Renal pelvis (tissue), 1 donor: ENCODE measurements at regions not wholly inside any gene's neighbourhood (a gene's known extent, or its start where the extent isn't known, plus 50 kb on each side); places are given as distances from the start of the nearest gene placed in this dataset.

Source experiments
- DNase-seq: peaks from one replicate; pipeline ENCODE4 v3.0.0-alpha.2; 2013

GRCh38 chr1:119308130-119308700, 60.4 kb upstream of the HAO2 start:
- DNase-seq: no peak

- no peak for DNase-seq
Observed at GRCh38 chr1:119308806-119309205, 59.8 kb upstream of the HAO2 start.

- DNase-seq: no peak
Observed at GRCh38 chr1:119310301-119310700, 58.3 kb upstream of the HAO2 start.

GRCh38 chr1:119312500-119312899, 56.1 kb upstream of the HAO2 start:
- DNase-seq: no peak

GRCh38 chr1:119314001-119314796, 54.4 kb upstream of the HAO2 start:
- DNase-seq: no peak

GRCh38 chr1:119316870-119317416, 51.6 kb upstream of the HAO2 start:
- no peak for DNase-seq

- DNase-seq: no peak
Observed at GRCh38 chr1:119318466-119319309, 49.9 kb upstream of the HAO2 start.
